Body of pancreas (tissue), 4 donors: ENCODE measurements at regions not wholly inside any gene's neighbourhood (a gene's known extent, or its start where the extent isn't known, plus 50 kb on each side); places are given as distances from the start of the nearest gene placed in this dataset.

Experiments used
- ATAC-seq: fragments of 150-250 bp; one replicate; pipeline ENCODE4 v1.9.1; 2016
- DNase-seq, 4 donors: peaks; one replicate each; pipeline ENCODE4 v3.0.0-alpha.2; 2019
- H3K27ac ChIP-seq, 4 donors: fragments of 200-600 bp; sonication (generic); 1 replicate in 3 of 4; 2 replicates in 1 of 4; pipeline versions ENCODE4 v1.5.1 to v1.6.1; 2016 to 2019; ENCODE audit warnings: mild to moderate bottlenecking in 1 of 4, mixed read lengths in 1 of 4, moderate library complexity in 1 of 4
- H3K27me3 ChIP-seq, 2 donors: fragments of 200-600 bp; sonication (generic); one replicate each; pipeline ENCODE4 v1.6.0; 2016; ENCODE audit warnings: mild to moderate bottlenecking in 1 of 2
- H3K36me3 ChIP-seq, 2 donors: fragments of 200-600 bp; sonication (generic); replicated peaks in 1 of 2; 2 replicates each; pipeline ENCODE4 v1.5.1; 2016; ENCODE audit warnings: low read depth in 2 of 2; ENCODE audit not compliant: insufficient read depth in 1 of 2
- H3K4me1 ChIP-seq: fragments of 200-600 bp; sonication (generic); one replicate; pipeline ENCODE4 v1.6.0; 2016
- H3K4me3 ChIP-seq, 2 donors: fragments of 200-600 bp; sonication (generic); 1 replicate in 1 of 2; 2 replicates in 1 of 2; pipeline ENCODE4 v1.5.1; 2016 to 2019
- H3K9me3 ChIP-seq, 3 donors: fragments of 200-600 bp; sonication (generic); 1 replicate in 2 of 3; 2 replicates in 1 of 3; pipeline ENCODE4 v1.5.1; 2016
- POLR2A ChIP-seq, 3 donors: fragments of 450-650 bp; IDR thresholded peaks; one replicate each; pipeline ENCODE4 v1.6.1; 2016; ENCODE audit warnings: antibody characterized with exemption in 3 of 3, mild to moderate bottlenecking in 2 of 3
- WGBS, 2 donors: methylation state at CpG; one replicate each; pipeline ENCODE4 v1.1.5; 2017; 5-methylcytosine and 5-hydroxymethylcytosine counted together
- intact Hi-C: fragments of 100-400 bp; cut with DNase I; formaldehyde crosslinking; loops from one replicate; pipeline ENCODE4 v1.15.1; 2023
- TF ChIP-seq, protein P1 (sequence below), 7 experiments: fragments of 450-650 bp in 4 of 7; fragments of 200-600 bp in 3 of 7; sonication (generic) in 3 of 7; IDR thresholded peaks; one replicate each; pipeline ENCODE4 v1.5.1; 2016 to 2019; ENCODE audit warnings: antibody characterized with exemption in 7 of 7

DNA sequence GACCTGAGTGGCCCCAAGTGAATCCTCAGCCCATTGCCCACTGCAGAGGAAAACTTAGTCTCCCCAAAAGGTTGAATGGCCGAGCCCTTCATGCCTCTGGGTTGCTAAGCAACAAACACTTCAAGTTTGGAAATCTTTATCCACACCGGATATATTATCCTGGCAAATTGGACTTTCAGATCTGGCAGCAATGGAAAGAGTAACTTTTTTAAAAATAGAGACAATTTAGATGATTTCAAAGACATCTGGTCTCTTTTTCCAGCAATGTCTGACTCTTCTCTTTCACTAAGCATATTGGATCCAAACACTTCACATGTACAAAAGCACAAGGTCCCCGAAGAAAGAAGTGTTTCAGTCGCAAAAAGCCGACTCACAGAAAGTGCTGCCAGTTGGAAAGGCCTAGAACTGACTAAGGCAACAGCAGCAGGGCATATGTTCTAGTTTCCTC is 505.3 kb downstream of the SOX6 start:
- 65 to 72% methylated on average over 5 of the region's 5 CpGs for WGBS, 2 donors
- TF ChIP-seq, protein P1, sequence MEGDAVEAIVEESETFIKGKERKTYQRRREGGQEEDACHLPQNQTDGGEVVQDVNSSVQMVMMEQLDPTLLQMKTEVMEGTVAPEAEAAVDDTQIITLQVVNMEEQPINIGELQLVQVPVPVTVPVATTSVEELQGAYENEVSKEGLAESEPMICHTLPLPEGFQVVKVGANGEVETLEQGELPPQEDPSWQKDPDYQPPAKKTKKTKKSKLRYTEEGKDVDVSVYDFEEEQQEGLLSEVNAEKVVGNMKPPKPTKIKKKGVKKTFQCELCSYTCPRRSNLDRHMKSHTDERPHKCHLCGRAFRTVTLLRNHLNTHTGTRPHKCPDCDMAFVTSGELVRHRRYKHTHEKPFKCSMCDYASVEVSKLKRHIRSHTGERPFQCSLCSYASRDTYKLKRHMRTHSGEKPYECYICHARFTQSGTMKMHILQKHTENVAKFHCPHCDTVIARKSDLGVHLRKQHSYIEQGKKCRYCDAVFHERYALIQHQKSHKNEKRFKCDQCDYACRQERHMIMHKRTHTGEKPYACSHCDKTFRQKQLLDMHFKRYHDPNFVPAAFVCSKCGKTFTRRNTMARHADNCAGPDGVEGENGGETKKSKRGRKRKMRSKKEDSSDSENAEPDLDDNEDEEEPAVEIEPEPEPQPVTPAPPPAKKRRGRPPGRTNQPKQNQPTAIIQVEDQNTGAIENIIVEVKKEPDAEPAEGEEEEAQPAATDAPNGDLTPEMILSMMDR (IDR thresholded peaks at IDR 0.05), result no peak
- TF ChIP-seq POLR2A (IDR thresholded peaks at IDR 0.05), result no peak
- no peak overlapping the region for H3K27ac ChIP-seq
- ATAC-seq, result no peak
- no peaks in the 10 kb centered on the region for H3K36me3 ChIP-seq
- H3K27me3 ChIP-seq, result no peaks in the 10 kb centered on the region
- no peaks in the 10 kb centered on the region for H3K4me1 ChIP-seq
- no peak overlapping the region for H3K4me3 ChIP-seq
- DNase-seq, result no peak
- H3K9me3 ChIP-seq, result no peaks in the 10 kb centered on the region
- intact Hi-C loops, result no loop called here

DNA sequence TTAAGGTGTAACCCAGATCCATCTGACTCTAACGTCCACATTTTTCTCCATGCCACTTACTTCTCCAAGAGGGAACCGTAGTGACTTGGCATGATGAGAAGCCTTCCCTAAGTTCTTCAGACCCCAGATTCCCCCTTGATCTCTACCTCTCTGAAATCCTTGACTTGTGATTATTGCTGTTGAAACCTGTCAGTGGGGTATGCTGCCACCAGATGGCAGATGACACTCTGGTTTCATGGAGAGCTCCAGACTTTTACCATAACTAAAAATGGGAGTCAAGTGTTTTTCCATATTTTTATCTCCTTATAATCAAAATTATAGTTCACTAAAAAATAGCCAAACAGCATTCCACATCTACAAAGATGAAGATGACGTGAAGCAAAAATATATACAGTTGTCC is 504.2 kb downstream of the SOX6 start:
- H3K4me3 ChIP-seq, result no peak overlapping the region
- no peaks in the 10 kb centered on the region for H3K27me3 ChIP-seq
- TF ChIP-seq, protein P1 (IDR thresholded peaks at IDR 0.05), result peak in 6 of 7 experiments; percentile 7 to 48 (median 39)
- no peak for TF ChIP-seq POLR2A (IDR thresholded peaks at IDR 0.05)
- no peaks in the 10 kb centered on the region for H3K9me3 ChIP-seq
- no peak overlapping the region for H3K27ac ChIP-seq
- DNase-seq (peak in 3 of 4 donors; percentile 9 to 34 (median 26)), ATAC-seq (no peak)
- H3K36me3 ChIP-seq, result no peaks in the 10 kb centered on the region
- no peaks in the 10 kb centered on the region for H3K4me1 ChIP-seq
- WGBS, 2 donors, result 52 to 53% methylated on average over 3 of the region's 3 CpGs
- intact Hi-C loops, result no loop called here

DNA sequence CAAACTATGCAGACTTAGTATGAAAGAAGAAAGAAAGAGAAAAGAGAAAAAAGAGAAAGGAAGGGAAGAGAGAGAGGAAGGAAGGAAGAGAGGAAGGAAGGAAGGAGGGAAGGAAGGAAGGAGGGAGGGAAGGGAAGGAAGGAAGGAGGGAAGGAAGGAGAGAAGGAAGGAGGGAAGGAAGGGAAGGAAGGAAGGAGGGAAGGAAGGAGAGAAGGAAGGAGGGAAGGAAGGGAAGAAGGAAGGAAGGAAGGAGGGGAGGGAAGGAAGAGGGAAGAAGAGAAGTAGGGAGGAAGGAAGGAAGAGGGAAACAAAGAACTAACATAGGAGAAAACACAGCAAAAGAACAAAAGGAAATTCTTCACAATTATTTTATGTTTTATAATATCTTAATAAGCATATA is 502.1 kb downstream of the SOX6 start:
- no peaks in the 10 kb centered on the region for H3K4me1 ChIP-seq
- H3K36me3 ChIP-seq, result no peaks in the 10 kb centered on the region
- H3K9me3 ChIP-seq, result no peaks in the 10 kb centered on the region
- ATAC-seq (no peak), DNase-seq (no peak)
- H3K27ac ChIP-seq, result no peak overlapping the region
- intact Hi-C loops, result no loop called here
- no peak for TF ChIP-seq POLR2A (IDR thresholded peaks at IDR 0.05)
- TF ChIP-seq, protein P1 (IDR thresholded peaks at IDR 0.05), result no peak
- no peak overlapping the region for H3K4me3 ChIP-seq
- H3K27me3 ChIP-seq, result no peaks in the 10 kb centered on the region

DNA sequence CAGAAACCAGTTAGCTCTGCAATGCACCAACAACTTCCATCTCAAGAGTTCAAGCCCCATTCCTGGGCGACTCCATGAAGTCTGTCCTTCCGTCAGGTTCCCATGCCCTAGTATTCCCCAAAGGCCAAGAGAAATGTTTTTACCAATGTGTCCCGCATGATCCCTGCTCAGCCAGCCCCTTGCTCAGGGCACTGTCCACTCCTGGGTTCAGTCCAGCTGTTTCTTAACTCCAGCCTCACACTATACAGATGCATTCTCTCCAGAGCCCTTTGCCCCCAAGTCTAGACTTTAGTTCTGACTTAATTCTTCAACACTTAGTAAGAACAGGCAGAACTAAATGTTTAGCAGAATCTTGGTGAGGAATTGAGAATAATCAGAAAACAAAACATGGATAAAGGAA is 497.5 kb downstream of the SOX6 start:
- ATAC-seq, result no peak
- TF ChIP-seq, protein P1 (IDR thresholded peaks at IDR 0.05), result no peak
- no peak for TF ChIP-seq POLR2A (IDR thresholded peaks at IDR 0.05)
- Histone ChIP-seq H3K27ac (no peak overlapping the region), H3K36me3 (no peaks in the 10 kb centered on the region), H3K4me1 (no peaks in the 10 kb centered on the region), H3K4me3 (no peak overlapping the region), H3K27me3 (no peaks in the 10 kb centered on the region), H3K9me3 (no peaks in the 10 kb centered on the region)
- 66 to 82% methylated on average over 3 of the region's 3 CpGs for WGBS, 2 donors
- intact Hi-C loops, result no loop called here
- no peak for DNase-seq

DNA sequence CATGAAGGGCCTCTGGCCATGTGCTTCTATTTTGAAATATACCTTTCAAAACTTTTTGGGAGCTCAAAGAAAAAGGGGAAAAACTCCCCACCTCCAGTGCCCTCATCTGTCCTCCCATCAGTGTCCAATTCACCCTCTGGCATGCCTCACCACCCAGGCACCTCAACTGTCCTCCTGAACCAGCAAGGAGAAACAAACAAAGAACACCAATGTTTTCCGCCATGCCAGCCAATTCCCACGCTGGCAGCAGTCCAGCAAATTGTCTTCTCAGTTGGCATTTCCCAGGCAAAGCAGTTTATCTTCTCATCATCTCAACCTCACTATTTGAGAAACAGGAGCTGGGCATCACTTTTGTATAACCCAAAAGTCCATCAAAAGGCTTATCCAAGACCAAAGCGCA is 496.9 kb downstream of the SOX6 start:
- H3K27me3 ChIP-seq, result no peaks in the 10 kb centered on the region
- 64 to 87% methylated on average over 3 of the region's 3 CpGs for WGBS, 2 donors

More for the DNA sequence above, 496.9 kb downstream of the SOX6 start:
- H3K4me1 ChIP-seq, result no peaks in the 10 kb centered on the region
- H3K36me3 ChIP-seq, result no peaks in the 10 kb centered on the region
- no peak overlapping the region for H3K27ac ChIP-seq
- no peaks in the 10 kb centered on the region for H3K9me3 ChIP-seq
- H3K4me3 ChIP-seq, result no peak overlapping the region
- DNase-seq (no peak), ATAC-seq (no peak)
- TF ChIP-seq, protein P1 (IDR thresholded peaks at IDR 0.05), result no peak
- TF ChIP-seq POLR2A (IDR thresholded peaks at IDR 0.05), result no peak
- intact Hi-C loops, result no loop called here
